HPDE6-E6E7 (cell line): ENCODE measurements at regions not wholly inside any gene's neighbourhood (a gene's known extent, or its start where the extent isn't known, plus 50 kb on each side); places are given as distances from the start of the nearest gene placed in this dataset.
"Not testable (repeated sequence)": the region's sequence is repeated elsewhere in the genome, so short reads cannot be mapped to it uniquely, and the experiment has no call there.

ENCODE experiments used
- DNase-seq: peaks from one replicate; pipeline ENCODE4 v3.0.0; 2011; ENCODE audit warnings: missing footprints; ENCODE audit errors: extremely low spot score

DNA sequence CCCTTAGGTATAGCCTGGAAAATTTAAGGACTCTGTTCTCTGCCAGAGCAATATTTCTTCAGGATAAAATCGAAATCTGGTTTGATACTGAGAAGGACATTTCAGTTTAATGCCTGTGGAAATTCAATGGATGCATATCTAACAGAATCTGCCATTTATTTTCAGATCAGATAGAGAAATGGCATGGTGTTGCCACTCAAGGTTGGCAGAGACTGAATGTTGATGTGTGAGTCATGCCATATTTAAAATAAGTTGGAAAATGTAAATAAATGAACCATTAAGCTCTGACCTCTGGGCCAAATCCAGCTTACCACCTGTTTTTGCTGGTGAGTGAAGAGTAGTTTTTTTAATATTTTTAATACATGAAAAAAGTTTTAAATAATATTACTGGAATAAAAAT, 594.6 kb downstream of the DOK5 start:
- no peak for DNase-seq

DNA sequence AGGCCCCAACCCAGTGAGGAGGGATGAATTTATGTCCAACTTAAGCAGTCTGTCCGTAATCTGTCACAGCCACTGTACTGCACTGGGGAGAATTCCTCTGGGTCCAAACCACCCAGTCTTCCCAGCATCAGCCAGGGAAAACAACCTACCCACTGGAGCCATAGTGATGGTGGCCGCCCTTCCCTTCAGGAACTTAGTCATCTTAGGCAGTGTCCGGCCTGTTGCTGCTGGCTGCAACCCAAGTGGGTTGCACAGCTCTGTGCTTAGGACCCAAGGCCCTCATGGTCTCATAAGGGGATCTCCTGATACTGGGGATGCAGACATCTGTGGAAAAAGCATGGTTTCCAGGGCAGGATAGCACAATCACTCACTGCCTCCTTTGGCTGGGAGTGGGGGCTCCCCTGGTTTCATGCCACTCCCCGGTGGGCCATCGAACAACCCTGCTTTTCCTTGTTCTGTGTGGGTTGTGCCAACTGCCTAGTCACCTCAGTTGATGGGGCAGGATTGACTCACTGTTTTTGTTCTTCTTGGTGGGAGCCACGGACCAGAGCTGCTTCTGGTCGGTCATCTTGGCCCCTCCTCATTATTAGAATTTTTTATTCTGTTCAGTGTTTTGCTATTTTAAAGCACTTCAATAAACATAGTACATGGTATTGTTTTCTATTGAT, 591.9 kb downstream of the DOK5 start:
- DNase-seq: no peak

GRCh38 chr20:55058938-55059337, 583.5 kb downstream of the DOK5 start:
- no peak for DNase-seq

GRCh38 chr20:55057779-55058415, 582.5 kb downstream of the DOK5 start:
- no peak for DNase-seq

DNA sequence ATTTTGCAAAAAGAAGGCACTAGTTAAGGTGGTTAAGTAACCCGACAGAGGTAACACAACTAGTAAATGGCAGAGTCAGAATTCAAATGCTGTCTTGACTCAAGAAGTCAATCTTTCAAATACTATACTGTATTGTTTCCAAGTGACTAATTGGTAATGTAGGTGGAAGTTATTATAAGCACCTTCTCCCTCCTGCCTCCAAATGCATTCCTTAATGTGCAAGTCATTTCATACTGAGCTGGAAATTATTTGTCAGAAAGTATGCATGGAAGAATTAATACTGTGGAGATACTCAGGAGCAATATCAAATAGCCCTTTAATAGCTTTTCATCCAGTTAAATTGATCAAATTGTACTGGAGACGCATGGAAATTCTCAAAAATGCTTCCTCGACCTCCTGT, 579.1 kb downstream of the DOK5 start:
- DNase-seq: no peak

DNA sequence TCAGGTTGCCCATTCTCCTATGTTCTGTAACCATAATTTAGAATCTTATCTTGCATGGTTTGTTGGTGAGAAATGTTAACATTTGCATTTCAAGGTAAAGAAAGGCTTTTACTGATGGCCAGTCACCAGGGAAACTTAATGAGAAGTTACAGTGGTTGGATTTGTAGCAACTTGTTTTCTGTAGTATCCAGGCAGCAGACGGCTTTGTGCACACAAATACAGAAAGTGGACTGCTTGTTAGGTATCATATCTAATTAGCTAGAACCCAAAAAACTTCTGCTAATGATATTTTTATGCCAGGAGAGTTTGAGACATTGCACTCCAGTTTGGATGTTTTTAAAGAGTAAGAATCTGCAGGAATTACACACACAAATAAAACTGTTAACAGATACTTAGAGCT, 578.0 kb downstream of the DOK5 start:
- no peak for DNase-seq

GRCh38 chr20:55052459-55052858, 577.1 kb downstream of the DOK5 start:
- no peak for DNase-seq

GRCh38 chr20:55038684-55039083, 563.3 kb downstream of the DOK5 start:
- no peak for DNase-seq

- no peak for DNase-seq
Observed at GRCh38 chr20:55031971-55032370, 556.6 kb downstream of the DOK5 start.

GRCh38 chr20:55014766-55015165, 539.4 kb downstream of the DOK5 start:
- DNase-seq: no peak

DNA sequence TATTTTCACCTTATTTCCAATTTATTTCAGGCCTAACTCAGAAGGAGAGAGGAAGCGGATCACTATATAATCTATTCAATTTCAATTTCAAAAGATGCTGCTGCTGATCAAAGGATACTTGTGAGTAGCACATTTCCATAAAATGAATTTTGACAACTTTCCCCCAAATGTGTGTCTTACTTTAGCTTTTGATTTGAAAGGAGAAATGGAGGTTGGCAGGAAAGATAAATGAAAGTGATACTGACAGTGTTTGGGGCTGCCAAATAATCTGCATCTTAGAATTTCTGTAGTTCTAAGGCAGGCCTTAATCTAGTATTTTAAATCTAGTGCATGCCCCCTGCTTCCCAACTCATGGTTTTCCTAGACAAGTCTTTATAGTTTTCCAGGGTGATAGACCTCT, 535.4 kb downstream of the DOK5 start:
- no peak for DNase-seq

GRCh38 chr20:55009066-55009465, 533.7 kb downstream of the DOK5 start:
- no peak for DNase-seq

DNA sequence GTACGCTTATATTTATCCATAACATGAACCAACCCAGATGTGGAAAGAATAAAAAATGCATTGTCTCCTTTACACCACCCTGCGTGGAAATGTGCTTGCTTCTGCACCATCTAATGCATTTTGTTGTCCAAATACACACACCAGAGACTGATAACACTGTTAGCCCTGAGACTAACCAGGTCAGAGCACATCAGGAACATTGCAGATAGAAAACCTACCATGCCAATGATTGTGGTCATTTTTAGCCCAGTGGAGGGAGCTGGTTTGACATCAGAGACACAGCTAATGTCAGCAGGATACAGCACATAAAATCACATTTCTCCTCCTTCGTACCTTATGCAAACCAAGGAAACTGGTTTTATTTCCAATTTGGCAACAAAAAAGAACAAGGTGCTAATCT, 528.7 kb downstream of the DOK5 start:
- DNase-seq: no peak

DNA sequence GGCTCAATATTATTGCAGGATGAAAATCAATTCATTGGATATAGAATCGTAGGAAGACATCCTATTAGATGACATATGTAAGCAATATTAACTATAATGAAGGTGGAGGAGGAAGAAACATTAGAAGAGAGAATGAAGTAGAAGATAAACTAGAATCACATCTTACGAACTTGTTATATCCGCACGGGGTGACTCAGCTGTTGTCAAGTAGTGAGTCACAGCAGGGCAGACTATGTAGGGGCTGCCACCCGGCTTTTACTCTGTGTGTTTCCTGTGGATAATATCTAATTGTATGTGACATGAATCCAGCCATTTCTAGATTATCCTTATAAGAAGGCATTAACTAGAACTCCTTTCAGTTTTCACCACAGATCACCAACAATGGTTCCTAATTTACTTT, 520.2 kb downstream of the DOK5 start:
- DNase-seq: peak; percentile 39

DNA sequence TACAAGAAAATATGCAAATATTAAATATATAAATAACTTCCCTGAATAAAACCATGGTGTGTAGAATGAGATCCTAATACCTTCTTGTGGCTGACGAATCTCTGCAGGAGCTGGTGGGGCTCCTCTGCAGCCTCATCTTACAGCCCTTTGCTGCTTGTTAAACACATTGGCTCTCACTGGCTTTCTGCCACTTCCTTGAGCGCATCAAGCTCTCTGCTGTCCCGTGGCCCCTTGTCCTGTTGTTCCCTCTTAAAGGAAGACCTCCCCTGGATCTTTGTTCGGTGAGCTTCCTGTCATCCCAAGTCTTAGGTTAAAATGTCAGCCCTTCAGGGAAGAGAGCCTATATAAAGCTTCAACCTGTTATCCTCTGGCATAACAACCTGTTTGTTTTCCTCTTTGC, 519.6 kb downstream of the DOK5 start:
- DNase-seq: no peak

DNA sequence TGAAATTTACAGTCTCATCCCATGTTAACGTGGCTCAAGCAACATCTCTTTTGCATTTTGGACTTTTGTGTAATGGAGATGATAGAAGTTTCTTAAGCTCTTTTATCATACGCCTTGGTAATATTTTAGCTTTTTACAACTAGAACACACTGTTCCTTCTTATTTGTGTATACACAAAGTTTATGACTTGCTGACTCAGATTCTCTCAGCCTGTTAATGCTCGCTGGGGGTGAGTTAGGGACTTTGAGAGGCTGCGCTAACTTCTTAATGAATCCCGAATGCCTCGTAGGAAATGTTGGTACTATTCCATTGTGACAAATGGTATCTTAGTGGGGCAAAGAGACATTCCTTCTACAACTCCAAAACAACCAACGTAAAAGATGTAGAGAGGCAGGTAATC, 509.7 kb downstream of the DOK5 start:
- DNase-seq: no peak

- no peak for DNase-seq
Observed at GRCh38 chr20:54984104-54984448, 508.7 kb downstream of the DOK5 start.

- DNase-seq: not testable (repeated sequence)
Observed at GRCh38 chr20:54983394-54984103, 508.2 kb downstream of the DOK5 start.

DNA sequence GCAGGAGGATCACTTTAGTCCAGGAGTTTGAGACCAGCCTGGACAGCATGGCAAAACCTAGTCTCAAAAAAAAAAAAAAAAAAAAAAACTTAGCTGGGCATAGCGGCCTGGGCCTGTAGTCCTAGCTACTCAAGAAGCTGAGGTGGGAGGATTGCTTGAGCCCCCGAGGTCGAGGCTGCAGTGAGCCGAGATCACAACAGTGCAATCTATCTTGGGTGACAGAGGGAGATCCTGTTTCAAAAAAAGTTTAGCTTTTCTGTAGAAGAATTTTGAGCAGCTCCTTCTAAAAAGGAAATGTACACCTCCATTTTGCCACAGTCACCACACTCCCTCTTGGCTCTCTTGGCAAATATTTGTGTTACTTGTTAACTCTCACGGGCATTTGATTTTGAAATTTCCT, 505.8 kb downstream of the DOK5 start:
- no peak for DNase-seq

- DNase-seq: peak; percentile 31
Observed at GRCh38 chr20:54980103-54980960, 504.9 kb downstream of the DOK5 start.

DNA sequence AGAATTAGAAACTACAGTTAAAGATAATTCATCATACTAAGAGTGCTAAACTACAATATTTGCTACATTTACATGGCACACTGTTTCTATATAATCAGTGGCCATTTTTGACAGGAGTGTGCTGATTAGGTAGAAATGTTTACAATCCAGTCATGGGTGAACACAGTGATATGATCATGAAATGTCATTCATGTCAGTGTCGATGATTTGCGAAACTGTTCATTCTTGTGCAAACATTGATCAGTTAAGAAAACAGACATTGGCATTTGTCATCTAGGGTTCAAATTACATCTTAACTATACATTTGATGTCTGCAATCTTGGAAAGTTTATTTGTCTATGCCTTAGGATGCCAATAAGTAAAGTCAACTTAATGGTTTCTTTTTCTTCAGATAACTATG, 474.9 kb downstream of the DOK5 start:
- DNase-seq: no peak

DNA sequence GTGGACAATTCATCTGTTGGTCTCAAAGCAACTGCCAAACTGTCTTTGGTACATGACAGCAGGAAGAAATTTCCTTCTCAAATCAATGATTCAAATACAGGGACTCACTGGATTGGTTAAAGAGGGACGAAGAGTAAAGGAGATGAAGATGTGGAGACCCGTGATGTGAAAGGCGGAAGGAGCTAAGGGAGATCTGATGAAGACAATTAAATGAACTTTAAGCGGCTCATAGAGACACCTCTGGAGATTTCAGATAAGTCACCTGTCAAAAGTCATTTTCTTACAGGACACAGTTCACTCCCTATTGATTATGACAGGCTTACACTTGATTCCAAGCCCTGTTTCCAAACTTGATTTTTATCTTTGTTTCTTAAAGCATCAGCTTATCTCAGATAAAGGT, 466.3 kb downstream of the DOK5 start:
- DNase-seq: no peak
